Stomach (tissue), 8 donors: ENCODE measurements at regions not wholly inside any gene's neighbourhood (a gene's known extent, or its start where the extent isn't known, plus 50 kb on each side); places are given as distances from the start of the nearest gene placed in this dataset.
"Not testable (repeated sequence)": the region's sequence is repeated elsewhere in the genome, so short reads cannot be mapped to it uniquely, and the experiment has no call there.

Experiments used
- DNase-seq, 2 donors: peaks; one replicate each; pipeline versions ENCODE4 v3.0.0 to v3.0.0-alpha.2; 2013 to 2019
- H3K27ac ChIP-seq, 5 donors: fragments of 200-600 bp in 4 of 5; sonication (generic) in 4 of 5; one replicate each; pipeline ENCODE4 v1.5.1; 2013 to 2019; ENCODE audit warnings: mild to moderate bottlenecking in 1 of 5, moderate library complexity in 1 of 5
- H3K27me3 ChIP-seq, 3 donors: fragments of 200-600 bp; sonication (generic); one replicate each; pipeline ENCODE4 v1.5.1; 2017 to 2019; ENCODE audit warnings: mixed run types in 1 of 3
- H3K36me3 ChIP-seq, 4 donors: fragments of 200-600 bp; sonication (generic); 1 replicate in 3 of 4; 2 replicates in 1 of 4; pipeline ENCODE4 v1.5.1; 2016 to 2019
- H3K4me1 ChIP-seq, 4 donors: fragments of 200-600 bp; sonication (generic); one replicate each; pipeline ENCODE4 v1.5.1; 2016 to 2019
- H3K4me3 ChIP-seq, 4 donors: fragments of 200-600 bp; sonication (generic) in 3 of 4; one replicate each; pipeline ENCODE4 v1.5.1; 2016 to 2019; ENCODE audit warnings: mild to moderate bottlenecking in 1 of 4
- H3K9me3 ChIP-seq, 4 donors: fragments of 200-600 bp; sonication (generic); one replicate each; pipeline ENCODE4 v1.5.1; 2016 to 2019
- CTCF ChIP-seq, 7 experiments: fragments of 450-650 bp in 4 of 7; fragments of 200-600 bp in 3 of 7; sonication (generic) in 3 of 7; IDR thresholded peaks; one replicate each; pipeline ENCODE4 v1.5.1; 2016 to 2019; ENCODE audit warnings: antibody characterized with exemption in 7 of 7, control low read depth in 2 of 7, mild to moderate bottlenecking in 1 of 7
- EP300 ChIP-seq: sonication (generic); formaldehyde crosslinking; IDR thresholded peaks from one replicate; pipeline ENCODE4 v1.6.1; 2017; ENCODE audit warnings: antibody characterized with exemption
- POLR2A ChIP-seq, 4 donors: fragments of 450-650 bp; IDR thresholded peaks; one replicate each; pipeline ENCODE4 v1.6.1; 2016; ENCODE audit warnings: antibody characterized with exemption in 4 of 4, control low read depth in 2 of 4, mild to moderate bottlenecking in 1 of 4, moderate library complexity in 1 of 4
- POLR2AphosphoS5 ChIP-seq, 3 donors: sonication (generic); formaldehyde crosslinking; IDR thresholded peaks; one replicate each; pipeline ENCODE4 v1.6.1; 2016; ENCODE audit warnings: antibody characterized with exemption in 3 of 3
- WGBS, 5 donors: extraction: QIAGEN DNeasy Blood & Tissue Kit in 3 of 5; methylation state at CpG; one replicate each; pipeline versions ENCODE4 v1.1.5 to v1.1.7; 2013 to 2018; 5-methylcytosine and 5-hydroxymethylcytosine counted together
- intact Hi-C: fragments of 100-400 bp; cut with DNase I; formaldehyde crosslinking; loops from one replicate; pipeline ENCODE4 v1.15.1; 2023; ENCODE audit warnings: low total_unique reads
- donor health status: healthy with polysubstance abuse.
- donor health status: Bipolar disorder and iron deficiency.
- donor health status: healthy.

- Histone ChIP-seq H3K4me3 (no peak overlapping the region), H3K9me3 (no peaks in the 10 kb centered on the region), H3K4me1 (no peaks in the 10 kb centered on the region), H3K27me3 (no peaks in the 10 kb centered on the region), H3K36me3 (no peaks in the 10 kb centered on the region), H3K27ac (no peak overlapping the region)
- no peak for DNase-seq
- intact Hi-C loops = no loop called here
- TF ChIP-seq POLR2A (IDR thresholded peaks at IDR 0.05) = no peak
Observed at GRCh38 chr2:84224121-84224520, 235.0 kb downstream of the SUCLG1 start.

GRCh38 chr2:84223191-84223590, 235.9 kb downstream of the SUCLG1 start:
- Histone ChIP-seq H3K36me3 (no peaks in the 10 kb centered on the region), H3K27me3 (no peaks in the 10 kb centered on the region), H3K9me3 (no peaks in the 10 kb centered on the region), H3K4me1 (no peaks in the 10 kb centered on the region), H3K27ac (no peak overlapping the region), H3K4me3 (no peak overlapping the region)
- TF ChIP-seq CTCF (IDR thresholded peaks at IDR 0.05) = no peak
- no peak for TF ChIP-seq POLR2AphosphoS5 (IDR thresholded peaks at IDR 0.05)
- no peak for TF ChIP-seq EP300
- TF ChIP-seq POLR2A (IDR thresholded peaks at IDR 0.05) = no peak
- intact Hi-C loops = no loop called here
- no peak for DNase-seq
- WGBS, 5 donors = 69 to 88% (median 79%) methylated on average over 2 of the region's 2 CpGs

- H3K4me1 ChIP-seq, intact Hi-C loops, H3K4me3 ChIP-seq, H3K36me3 ChIP-seq, H3K9me3 ChIP-seq, H3K27ac ChIP-seq, DNase-seq, H3K27me3 ChIP-seq: not testable (repeated sequence)
- 79 to 90% (median 84%) methylated on average over 2 of the region's 2 CpGs for WGBS, 5 donors
Observed at GRCh38 chr2:84221102-84221501, 238.0 kb downstream of the SUCLG1 start.

- WGBS, 5 donors = 79 to 86% (median 82%) methylated on average over 7 of the region's 7 CpGs
- no peaks in the 10 kb centered on the region for H3K36me3 ChIP-seq
- H3K27ac ChIP-seq = no peak overlapping the region
- no peaks in the 10 kb centered on the region for H3K9me3 ChIP-seq
- no peaks in the 10 kb centered on the region for H3K4me1 ChIP-seq
- TF ChIP-seq CTCF (IDR thresholded peaks at IDR 0.05) (no peak), POLR2A (IDR thresholded peaks at IDR 0.05) (no peak), POLR2AphosphoS5 (IDR thresholded peaks at IDR 0.05) (no peak), EP300 (no peak)
- intact Hi-C loops = no loop called here
- no peak overlapping the region for H3K4me3 ChIP-seq
- no peak for DNase-seq
- H3K27me3 ChIP-seq = no peaks in the 10 kb centered on the region
Observed at GRCh38 chr2:84217456-84217855, 241.6 kb downstream of the SUCLG1 start.

GRCh38 chr2:84214455-84214854, 244.6 kb downstream of the SUCLG1 start:
- WGBS, 5 donors = 54 to 69% (median 59%) methylated on average over 3 of the region's 3 CpGs
- TF ChIP-seq POLR2AphosphoS5 (IDR thresholded peaks at IDR 0.05) (no peak), POLR2A (IDR thresholded peaks at IDR 0.05) (no peak), EP300 (no peak), CTCF (IDR thresholded peaks at IDR 0.05) (no peak)
- intact Hi-C loops = no loop called here
- Histone ChIP-seq H3K27ac (no peak overlapping the region), H3K36me3 (no peaks in the 10 kb centered on the region), H3K9me3 (no peaks in the 10 kb centered on the region), H3K4me3 (no peak overlapping the region), H3K4me1 (no peaks in the 10 kb centered on the region), H3K27me3 (no peaks in the 10 kb centered on the region)
- no peak for DNase-seq
